ENCODE measurements at regions not wholly inside any gene's neighbourhood (a gene's known extent, or its start where the extent isn't known, plus 50 kb on each side); places are given as distances from the start of the nearest gene placed in this dataset.

DNA sequence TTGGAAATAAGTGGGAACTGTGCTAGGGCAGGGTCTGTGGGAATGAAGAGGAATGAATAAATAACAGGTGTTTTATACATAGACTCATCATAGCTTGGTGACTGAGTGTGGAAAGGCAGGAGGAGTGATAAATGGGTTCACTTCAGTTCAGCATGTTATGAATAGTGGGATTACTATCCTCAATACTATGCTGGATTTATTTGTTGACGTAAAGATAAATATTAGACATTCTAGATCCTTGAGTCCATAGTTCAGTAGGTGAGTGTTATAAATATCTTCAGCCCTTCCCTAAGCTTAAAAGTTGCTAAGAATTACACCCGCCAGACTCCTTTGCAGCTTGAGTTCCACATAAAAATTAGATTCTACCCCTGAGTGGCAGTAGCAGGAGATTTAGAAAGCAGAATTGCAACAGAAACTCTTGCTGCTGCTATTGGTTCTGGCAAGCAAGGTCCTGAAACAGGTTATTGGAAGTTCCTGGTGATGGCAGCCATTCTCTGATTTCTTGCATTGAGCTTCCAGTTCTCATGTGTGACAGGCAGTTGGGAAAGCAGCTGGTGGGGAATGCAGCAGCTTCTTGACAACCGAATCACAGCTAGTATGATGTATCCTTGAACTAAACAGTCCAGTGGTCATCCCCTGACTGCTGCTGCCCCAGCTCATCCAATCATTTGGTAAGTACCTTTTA is 1558.9 kb downstream of the FAM181B start:
- H3K4me3 ChIP-seq: no peak overlapping the region
- no peak for DNase-seq (ENCODE audit: low spot score)
- TF ChIP-seq, protein P1, sequence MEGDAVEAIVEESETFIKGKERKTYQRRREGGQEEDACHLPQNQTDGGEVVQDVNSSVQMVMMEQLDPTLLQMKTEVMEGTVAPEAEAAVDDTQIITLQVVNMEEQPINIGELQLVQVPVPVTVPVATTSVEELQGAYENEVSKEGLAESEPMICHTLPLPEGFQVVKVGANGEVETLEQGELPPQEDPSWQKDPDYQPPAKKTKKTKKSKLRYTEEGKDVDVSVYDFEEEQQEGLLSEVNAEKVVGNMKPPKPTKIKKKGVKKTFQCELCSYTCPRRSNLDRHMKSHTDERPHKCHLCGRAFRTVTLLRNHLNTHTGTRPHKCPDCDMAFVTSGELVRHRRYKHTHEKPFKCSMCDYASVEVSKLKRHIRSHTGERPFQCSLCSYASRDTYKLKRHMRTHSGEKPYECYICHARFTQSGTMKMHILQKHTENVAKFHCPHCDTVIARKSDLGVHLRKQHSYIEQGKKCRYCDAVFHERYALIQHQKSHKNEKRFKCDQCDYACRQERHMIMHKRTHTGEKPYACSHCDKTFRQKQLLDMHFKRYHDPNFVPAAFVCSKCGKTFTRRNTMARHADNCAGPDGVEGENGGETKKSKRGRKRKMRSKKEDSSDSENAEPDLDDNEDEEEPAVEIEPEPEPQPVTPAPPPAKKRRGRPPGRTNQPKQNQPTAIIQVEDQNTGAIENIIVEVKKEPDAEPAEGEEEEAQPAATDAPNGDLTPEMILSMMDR (IDR thresholded peaks at IDR 0.05): no peak
- no peak overlapping the region for H3K27ac ChIP-seq

DNA sequence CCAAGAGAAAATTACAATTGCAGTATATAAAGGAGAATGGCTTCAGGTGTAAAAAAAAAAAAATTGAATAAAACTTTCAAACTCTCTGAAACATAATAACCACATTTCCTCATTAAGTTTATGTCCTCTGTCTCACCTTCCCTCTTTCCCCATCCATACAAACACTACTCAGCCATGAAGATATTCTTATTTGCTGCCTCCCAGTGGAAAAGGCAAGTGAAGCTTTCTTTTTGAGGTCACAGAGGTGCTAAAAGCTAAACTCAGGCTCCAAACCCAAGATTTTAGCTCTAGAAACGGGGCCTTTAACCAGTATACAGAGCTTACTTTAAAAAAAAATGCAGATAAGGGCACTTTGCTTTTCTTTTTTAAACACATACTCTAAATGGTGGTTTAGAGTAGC is 1568.5 kb downstream of the FAM181B start:
- DNase-seq (ENCODE audit: low spot score): no peak
- Histone ChIP-seq H3K27ac (no peak overlapping the region), H3K4me3 (no peak overlapping the region)
- TF ChIP-seq, protein P1 (IDR thresholded peaks at IDR 0.05): no peak

DNA sequence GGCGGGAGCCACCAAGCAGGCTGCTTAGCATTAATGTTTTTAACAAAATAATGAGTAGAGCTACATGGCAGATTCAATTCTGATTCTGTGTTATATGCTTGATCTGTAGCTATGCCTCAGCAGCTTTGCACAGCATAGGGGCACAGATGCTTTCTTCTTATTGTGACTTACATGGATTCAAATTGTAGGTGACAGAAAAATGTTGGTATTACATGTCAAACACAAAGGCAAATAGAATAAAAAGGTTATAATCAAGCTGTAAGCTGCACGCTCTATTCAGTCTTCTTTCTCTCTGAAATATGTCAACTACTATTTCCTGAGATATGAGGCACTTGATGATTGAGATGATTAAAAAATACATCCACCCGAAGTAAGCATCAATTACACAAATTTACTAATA is 1573.8 kb downstream of the FAM181B start:
- TF ChIP-seq, protein P1 (IDR thresholded peaks at IDR 0.05): no peak
- no peak overlapping the region for H3K4me3 ChIP-seq
- no peak overlapping the region for H3K27ac ChIP-seq
- DNase-seq (ENCODE audit: low spot score): no peak

DNA sequence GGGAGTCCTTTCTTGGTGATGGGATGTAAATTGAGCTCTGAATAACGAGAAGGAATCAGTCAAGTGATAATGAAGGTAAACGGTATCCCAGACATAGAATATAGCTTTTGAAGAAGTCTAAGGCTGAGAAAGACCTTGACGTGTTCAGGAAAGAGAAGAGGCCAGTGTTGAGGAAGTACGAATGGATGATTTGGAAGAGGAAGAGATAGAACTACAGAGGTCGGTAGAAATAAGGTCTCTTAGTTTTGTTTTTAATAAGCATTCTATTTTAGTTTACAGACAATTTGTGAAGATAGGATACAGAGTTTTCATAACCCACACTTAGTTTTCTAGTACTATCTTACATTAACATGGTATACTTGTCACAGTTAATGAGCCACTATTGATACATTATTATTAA is 1598.1 kb downstream of the FAM181B start:
- DNase-seq (ENCODE audit: low spot score): no peak
- Histone ChIP-seq H3K27ac (no peak overlapping the region), H3K4me3 (no peak overlapping the region)
- TF ChIP-seq, protein P1 (IDR thresholded peaks at IDR 0.05): no peak

DNA sequence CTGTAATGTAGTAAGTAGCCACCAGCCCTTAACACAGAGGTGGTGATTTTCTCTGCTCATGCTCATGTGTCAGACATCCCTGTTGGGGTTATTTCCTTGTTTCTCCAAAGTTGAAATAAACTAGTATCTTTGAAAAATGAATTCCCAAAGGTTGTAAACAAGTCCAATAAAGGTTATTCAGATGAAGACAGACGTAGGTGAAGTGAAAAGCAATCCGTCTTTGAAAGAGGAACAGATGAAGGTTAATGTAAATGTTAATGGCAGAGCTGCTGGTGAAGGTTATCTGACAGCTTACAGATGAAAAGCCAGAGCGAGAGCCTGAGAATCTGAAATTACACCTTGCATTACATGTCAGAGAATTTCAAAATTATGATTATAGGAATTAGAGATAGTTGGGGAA is 1604.0 kb downstream of the FAM181B start:
- Histone ChIP-seq H3K27ac (no peak overlapping the region), H3K4me3 (no peak overlapping the region)
- TF ChIP-seq, protein P1 (IDR thresholded peaks at IDR 0.05): no peak
- DNase-seq (ENCODE audit: low spot score): no peak

DNA sequence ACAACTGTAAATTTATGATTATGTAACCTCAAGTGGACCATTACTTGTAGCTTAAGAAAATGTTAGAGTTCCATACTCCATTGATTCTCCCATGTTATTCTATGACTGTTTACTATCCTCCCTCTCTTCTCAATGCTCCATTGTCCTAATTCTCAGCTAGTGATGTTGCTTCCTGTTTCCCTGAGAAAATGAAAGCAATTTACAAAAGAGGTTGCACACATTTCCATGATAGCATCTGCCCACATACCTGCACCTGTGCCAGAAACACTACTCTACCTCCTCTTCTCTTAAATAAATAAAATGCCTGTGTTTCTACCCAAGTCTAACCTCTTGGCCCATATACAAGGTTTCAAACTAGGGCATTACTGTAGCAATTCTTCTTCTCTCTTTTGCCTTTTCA is 1620.9 kb downstream of the FAM181B start:
- no peak for DNase-seq (ENCODE audit: low spot score)
- H3K4me3 ChIP-seq: no peak overlapping the region
- H3K27ac ChIP-seq: no peak overlapping the region
- TF ChIP-seq, protein P1 (IDR thresholded peaks at IDR 0.05): no peak

DNA sequence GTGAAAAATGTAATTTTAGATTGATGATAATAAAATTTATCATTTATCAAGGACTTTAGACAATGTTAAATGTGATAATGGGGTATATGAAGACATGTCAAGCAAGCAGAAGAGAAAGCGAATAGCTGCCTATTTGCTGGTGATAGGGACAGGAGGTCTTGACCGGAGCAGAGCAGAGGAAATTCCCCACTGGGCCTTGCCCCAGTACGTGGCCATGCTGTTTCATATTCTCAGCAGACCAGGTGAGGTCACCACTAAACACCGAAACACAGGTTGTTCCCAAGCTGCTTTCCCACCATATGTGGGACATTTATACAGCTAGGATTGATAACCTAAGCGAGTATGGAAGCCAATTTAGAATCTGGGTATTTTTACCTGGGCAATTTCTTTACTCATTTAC is 1629.6 kb downstream of the FAM181B start:
- no peak for DNase-seq (ENCODE audit: low spot score)
- Histone ChIP-seq H3K27ac (no peak overlapping the region), H3K4me3 (no peak overlapping the region)
- TF ChIP-seq, protein P1 (IDR thresholded peaks at IDR 0.05): no peak

Measured in coronary artery (tissue), 2 donors.